Stimulated activated CD8-positive, alpha-beta memory T cell treated with anti-CD3 and anti-CD28 coated beads, Interleukin-12 subunit alpha, Interleukin-12 subunit beta, amount 100 ng/mL, for 4 hours (primary cell): ENCODE measurements at regions not wholly inside any gene's neighbourhood (a gene's known extent, or its start where the extent isn't known, plus 50 kb on each side); places are given as distances from the start of the nearest gene placed in this dataset.

Experiments
- DNase-seq: peaks from one replicate; pipeline ENCODE4 v3.0.0-alpha.2; 2020; ENCODE audit warnings: low read depth

GRCh38 chr3:105214590-105214989 is 152.1 kb upstream of the ALCAM start:
- no peak for DNase-seq

DNA sequence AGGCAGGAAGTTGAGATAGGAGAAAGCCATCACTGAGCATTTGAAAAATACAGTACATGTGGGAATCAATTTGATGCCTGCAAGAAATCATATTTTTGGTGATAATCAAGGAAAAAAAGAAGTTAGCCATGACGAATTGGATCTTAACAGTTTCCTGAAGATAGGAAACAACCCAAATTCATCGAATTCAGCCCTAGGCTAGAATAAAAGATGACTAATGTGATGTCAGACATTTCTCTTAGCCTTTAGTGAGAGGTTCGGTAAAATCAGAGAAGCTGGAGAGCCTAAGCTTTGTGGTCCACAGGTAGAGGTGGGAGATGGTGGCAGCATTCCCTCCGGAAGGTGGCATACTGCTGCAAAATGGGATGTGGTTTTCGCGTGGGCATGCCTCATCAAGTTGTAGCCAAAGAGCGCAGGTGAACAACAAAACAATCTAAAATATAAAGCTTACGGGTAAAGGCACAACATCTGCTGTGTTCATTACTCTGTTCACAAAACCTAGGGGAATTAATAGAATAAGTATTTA is 144.1 kb upstream of the ALCAM start:
- no peak for DNase-seq

DNA sequence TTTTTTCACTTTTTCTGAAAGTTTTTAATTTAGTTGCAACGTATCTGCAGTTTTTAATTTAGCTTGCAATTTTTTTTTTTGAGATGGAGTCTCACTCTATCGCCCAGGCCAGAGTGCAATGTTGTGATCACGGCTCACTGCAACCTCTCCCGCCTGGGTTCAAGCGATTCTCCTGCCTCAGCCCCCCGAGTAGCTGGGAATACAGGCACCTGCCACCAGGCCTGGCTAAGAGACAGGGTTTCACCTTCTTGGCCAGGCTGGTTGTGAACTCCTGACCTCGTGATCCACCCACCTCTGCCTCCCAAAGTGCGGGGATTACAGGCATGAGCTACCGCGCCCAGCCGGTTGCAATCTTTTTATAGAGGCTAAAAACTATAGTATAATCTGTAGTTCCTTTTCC is 142.9 kb upstream of the ALCAM start:
- DNase-seq = no peak

GRCh38 chr3:105228696-105229095 is 138.0 kb upstream of the ALCAM start:
- no peak for DNase-seq

- no peak for DNase-seq
Measured at GRCh38 chr3:105232553-105232952, 134.2 kb upstream of the ALCAM start.

- no peak for DNase-seq
Measured at GRCh38 chr3:105233010-105233409, 133.7 kb upstream of the ALCAM start.

DNA sequence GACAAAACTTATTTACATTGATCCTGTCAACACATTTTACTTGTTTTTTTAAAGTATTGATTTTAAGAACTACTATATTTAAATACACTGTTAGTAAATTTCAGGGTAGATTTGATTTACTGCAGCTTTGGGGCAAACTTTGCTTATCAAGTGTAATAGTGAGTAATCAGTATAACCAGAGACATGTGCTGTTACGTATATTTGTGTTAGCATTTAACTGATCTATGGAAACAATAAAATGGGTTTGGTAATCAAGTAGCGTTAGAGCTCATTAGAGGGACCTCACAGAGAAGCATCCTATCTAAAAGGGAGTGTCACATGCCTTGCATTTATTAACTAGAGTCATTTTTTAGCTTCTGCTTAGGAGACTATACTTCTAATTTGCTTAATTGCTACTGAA is 131.5 kb upstream of the ALCAM start:
- DNase-seq = no peak

GRCh38 chr3:105235785-105236184 is 130.9 kb upstream of the ALCAM start:
- no peak for DNase-seq

- no peak for DNase-seq
Measured at GRCh38 chr3:105238367-105238766, 128.3 kb upstream of the ALCAM start.

DNA sequence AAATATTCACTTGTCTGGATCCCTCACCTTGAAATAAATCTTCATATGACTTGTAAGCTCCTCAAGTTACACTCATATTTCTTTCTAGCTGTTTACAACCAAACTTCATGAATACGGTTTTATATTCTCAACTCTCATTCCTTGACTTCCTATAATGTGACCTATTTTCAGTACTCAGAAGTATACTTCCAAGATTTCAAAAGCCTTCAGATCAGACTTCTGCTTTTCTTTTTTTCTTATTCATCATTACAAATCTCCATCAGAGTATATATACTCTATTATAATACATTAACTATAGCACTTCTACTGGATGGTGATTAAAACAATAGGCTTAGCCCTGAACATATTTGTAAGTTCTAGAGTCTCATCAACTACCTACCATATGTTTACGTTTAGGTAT is 123.6 kb upstream of the ALCAM start:
- no peak for DNase-seq

- no peak for DNase-seq
Measured at GRCh38 chr3:105246536-105246935, 120.2 kb upstream of the ALCAM start.

DNA sequence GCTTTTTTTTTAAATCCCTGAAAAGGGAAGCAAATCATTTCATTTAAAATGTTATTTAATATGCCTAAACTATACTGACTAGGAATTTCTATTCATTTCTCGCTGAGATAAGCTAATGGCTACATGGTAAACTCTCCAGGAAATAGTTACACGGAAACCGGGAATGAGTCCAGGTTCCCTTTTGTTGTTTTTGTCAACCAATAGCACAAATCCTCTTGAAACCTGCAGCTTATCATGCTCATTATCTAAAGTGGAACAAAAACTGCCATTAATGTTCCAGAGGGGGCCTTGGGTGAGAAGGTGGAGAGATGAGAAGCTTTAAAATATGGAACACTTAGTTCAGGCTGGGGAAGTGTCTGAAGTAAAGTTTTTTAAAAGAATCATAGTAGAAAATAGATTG is 113.5 kb upstream of the ALCAM start:
- DNase-seq = no peak

- DNase-seq = no peak
Measured at GRCh38 chr3:105254154-105254553, 112.6 kb upstream of the ALCAM start.

- no peak for DNase-seq
Measured at GRCh38 chr3:105255350-105255749, 111.4 kb upstream of the ALCAM start.

GRCh38 chr3:105259496-105259895 is 107.2 kb upstream of the ALCAM start:
- DNase-seq = no peak

- no peak for DNase-seq
Measured at GRCh38 chr3:105260385-105260784, 106.3 kb upstream of the ALCAM start.

- DNase-seq = no peak
Measured at GRCh38 chr3:105274536-105274935, 92.2 kb upstream of the ALCAM start.

DNA sequence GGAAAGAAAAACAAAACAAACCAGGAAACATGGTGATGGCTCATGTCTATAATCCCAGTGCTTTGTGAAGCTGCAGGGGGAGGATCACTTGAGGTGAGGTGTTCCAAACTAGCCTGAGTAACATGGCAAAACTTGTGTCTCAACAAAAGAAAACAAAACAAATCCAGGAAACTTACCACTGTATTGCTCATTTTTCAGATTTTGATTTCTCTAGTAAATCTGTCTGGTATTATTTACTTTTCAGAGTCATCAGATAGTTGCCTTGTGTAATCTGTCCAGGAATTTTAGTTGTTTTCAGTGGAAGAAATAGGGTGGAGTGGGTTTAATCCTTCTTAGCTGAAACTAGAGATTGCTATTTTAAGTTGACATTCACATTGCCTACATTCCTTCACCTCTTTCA is 91.8 kb upstream of the ALCAM start:
- no peak for DNase-seq

DNA sequence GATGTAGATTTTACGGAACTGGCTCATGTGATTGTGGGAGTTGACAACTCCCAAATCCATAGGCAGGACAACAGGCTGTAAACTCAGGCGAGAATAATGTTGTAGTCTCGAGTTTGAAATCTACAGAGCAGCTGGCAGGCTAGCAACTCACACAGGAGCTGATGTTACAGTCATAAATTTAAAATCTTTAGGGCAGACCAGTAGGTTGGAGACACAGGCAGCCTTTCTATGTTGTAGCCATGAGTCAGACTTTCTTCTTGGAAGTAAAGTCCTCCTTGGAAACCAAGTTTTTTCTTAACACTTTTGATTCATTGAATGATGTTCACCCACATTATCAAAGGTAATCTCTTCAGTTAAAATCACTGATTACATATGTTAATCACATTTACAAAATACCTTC is 89.1 kb upstream of the ALCAM start:
- no peak for DNase-seq

DNA sequence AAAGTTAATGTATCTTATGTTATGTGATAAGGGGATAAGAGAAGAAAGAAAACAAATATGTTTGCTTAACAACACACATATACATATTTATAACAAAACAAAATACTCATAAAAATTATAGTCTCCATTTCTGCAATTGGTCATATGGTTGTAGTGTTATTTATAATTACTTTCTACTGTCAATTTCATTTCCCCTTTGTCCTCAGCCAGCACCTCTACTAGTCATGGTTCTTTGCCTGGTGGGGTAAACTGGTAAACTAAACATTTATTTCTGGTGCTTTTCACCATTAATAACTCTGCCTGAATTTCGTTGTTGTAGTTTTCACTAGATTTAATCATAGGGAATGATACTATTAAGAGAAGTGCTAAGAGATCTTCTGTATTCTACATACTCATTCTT is 88.0 kb upstream of the ALCAM start:
- no peak for DNase-seq

- DNase-seq = no peak
Measured at GRCh38 chr3:105281989-105282388, 84.7 kb upstream of the ALCAM start.

DNA sequence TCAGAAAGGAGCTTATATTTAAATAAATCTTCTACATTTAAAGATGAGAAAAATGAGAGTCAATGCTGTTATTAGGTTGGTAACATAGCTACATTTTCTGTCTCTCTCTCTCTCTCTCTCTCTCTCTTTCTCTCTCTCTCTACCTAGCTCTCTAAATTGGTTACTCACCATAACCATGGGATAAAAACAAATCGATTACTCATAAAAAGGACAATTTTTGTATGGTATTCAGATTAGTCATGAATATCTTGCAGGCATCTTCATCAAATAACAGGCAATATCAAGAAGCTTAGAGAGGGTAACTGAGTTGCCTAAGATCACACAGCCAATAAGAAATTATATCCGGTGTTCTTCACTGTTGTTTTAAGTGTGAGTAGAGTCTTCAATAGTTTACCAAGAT is 81.8 kb upstream of the ALCAM start:
- DNase-seq = no peak

DNA sequence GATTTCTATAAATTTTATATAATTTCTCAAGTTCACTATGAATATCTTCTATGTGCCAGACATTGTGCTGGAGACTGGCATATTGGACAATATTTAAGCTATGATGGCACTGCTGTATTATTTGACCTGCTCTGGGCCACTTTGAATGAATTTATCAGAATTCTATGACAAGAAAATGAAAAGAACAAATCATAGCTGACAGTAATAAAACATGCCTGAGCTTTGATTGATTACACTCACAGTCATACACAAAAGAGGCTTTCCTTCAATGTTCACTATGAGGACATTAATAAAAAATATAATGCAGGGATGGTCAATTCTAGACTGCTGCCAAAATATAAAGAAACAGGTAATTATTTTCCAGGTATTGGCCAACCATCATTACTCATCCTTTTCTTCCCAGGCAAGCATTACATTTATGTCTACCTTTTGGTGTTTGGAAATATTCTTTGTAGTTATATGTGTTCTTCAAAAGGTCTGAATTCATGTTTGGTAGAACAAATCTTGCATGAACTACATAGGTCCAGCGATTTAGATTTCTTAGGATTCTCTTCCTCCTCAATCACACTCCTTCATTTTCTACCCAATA is 81.0 kb upstream of the ALCAM start:
- no peak for DNase-seq

- DNase-seq = no peak
Measured at GRCh38 chr3:105293441-105293840, 73.3 kb upstream of the ALCAM start.
